H9 (cell line): ENCODE measurements at regions not wholly inside any gene's neighbourhood (a gene's known extent, or its start where the extent isn't known, plus 50 kb on each side); places are given as distances from the start of the nearest gene placed in this dataset.

Source experiments
- DNase-seq: peaks from one replicate; pipeline ENCODE4 v3.0.0-alpha.2; 2017
- H2AFZ ChIP-seq: one replicate; pipeline ENCODE4 v1.6.1; 2013; ENCODE audit warnings: mild to moderate bottlenecking, low read length, control low read depth, moderate library complexity
- H2AK5ac ChIP-seq: 2 replicates; pipeline ENCODE4 v1.6.1; 2013; ENCODE audit warnings: low read length, control low read depth, mixed read lengths; ENCODE audit not compliant: insufficient read length
- H2BK120ac ChIP-seq: one replicate; pipeline ENCODE4 v1.6.1; 2013; ENCODE audit warnings: low read depth, mild to moderate bottlenecking, low read length, control low read depth, inconsistent platforms; ENCODE audit not compliant: poor library complexity, severe bottlenecking
- H2BK12ac ChIP-seq: 2 replicates; pipeline ENCODE4 v1.6.1; 2013; ENCODE audit warnings: low read length, control low read depth, mixed read lengths, low read depth; ENCODE audit not compliant: insufficient read length
- H2BK15ac ChIP-seq: 2 replicates; pipeline ENCODE4 v1.6.1; 2013; ENCODE audit warnings: low read depth, low read length, control low read depth
- H2BK20ac ChIP-seq: one replicate; pipeline ENCODE4 v1.6.1; 2013; ENCODE audit warnings: low read depth, mild to moderate bottlenecking, low read length, control low read depth, inconsistent platforms; ENCODE audit not compliant: poor library complexity, severe bottlenecking
- H2BK5ac ChIP-seq: 2 replicates; pipeline ENCODE4 v1.6.1; 2013; ENCODE audit warnings: low read length, control low read depth, mixed read lengths; ENCODE audit not compliant: insufficient read length
- H3K14ac ChIP-seq: 2 replicates; pipeline ENCODE4 v1.6.1; 2013; ENCODE audit warnings: low read length, control low read depth; ENCODE audit not compliant: insufficient read depth
- H3K18ac ChIP-seq: 2 replicates; pipeline ENCODE4 v1.6.1; 2013; ENCODE audit warnings: low read depth, mild to moderate bottlenecking, mixed read lengths, low read length, control low read depth; ENCODE audit not compliant: insufficient read length
- H3K23ac ChIP-seq: 2 replicates; pipeline ENCODE4 v1.6.1; 2013; ENCODE audit warnings: low read length, control low read depth, mixed read lengths, low read depth; ENCODE audit not compliant: insufficient read length
- H3K23me2 ChIP-seq: 2 replicates; pipeline ENCODE4 v1.6.1; 2013; ENCODE audit warnings: low read depth, mild to moderate bottlenecking, mixed read lengths, low read length, control low read depth; ENCODE audit not compliant: insufficient read length, poor library complexity, severe bottlenecking
- H3K27ac ChIP-seq: 2 replicates; pipeline ENCODE4 v1.5.1; 2013; ENCODE audit warnings: low read length, control low read depth, mixed read lengths, low read depth; ENCODE audit not compliant: insufficient read length
- H3K27me3 ChIP-seq: 2 replicates; pipeline ENCODE4 v1.6.1; 2013; ENCODE audit warnings: low read length, control low read depth, inconsistent platforms; ENCODE audit not compliant: insufficient read depth
- H3K4ac ChIP-seq: 2 replicates; pipeline ENCODE4 v1.6.1; 2013; ENCODE audit warnings: low read depth, mild to moderate bottlenecking, control low read depth, inconsistent platforms, low read length, moderate library complexity
- H3K4me1 ChIP-seq: 2 replicates; pipeline ENCODE4 v1.6.1; 2013; ENCODE audit warnings: low read length, control low read depth, inconsistent platforms; ENCODE audit not compliant: insufficient read depth
- H3K4me2 ChIP-seq: 2 replicates; pipeline ENCODE4 v1.6.1; 2013; ENCODE audit warnings: low read length, control low read depth, mixed read lengths; ENCODE audit not compliant: insufficient read length, insufficient read depth
- H3K56ac ChIP-seq: 2 replicates; pipeline ENCODE4 v1.6.1; 2013; ENCODE audit warnings: low read depth, mild to moderate bottlenecking, mixed read lengths, low read length, control low read depth; ENCODE audit not compliant: insufficient read length
- H3K79me1 ChIP-seq: 2 replicates; pipeline ENCODE4 v1.6.1; 2013; ENCODE audit warnings: low read depth, mild to moderate bottlenecking, moderate library complexity, low read length, control low read depth, inconsistent platforms; ENCODE audit not compliant: insufficient read depth, poor library complexity, severe bottlenecking
- H3K79me2 ChIP-seq: 2 replicates; pipeline ENCODE4 v1.6.1; 2013; ENCODE audit warnings: low read length, control low read depth, inconsistent platforms; ENCODE audit not compliant: insufficient read depth
- H3K9ac ChIP-seq: 2 replicates; pipeline ENCODE4 v1.6.1; 2013; ENCODE audit warnings: low read length, control low read depth, mixed read lengths; ENCODE audit not compliant: insufficient read length; ENCODE audit errors: extremely low read depth
- H3K9me3 ChIP-seq: one replicate; pipeline ENCODE4 v1.6.1; 2013; ENCODE audit warnings: low read depth, low read length, inconsistent platforms; ENCODE audit not compliant: control insufficient read depth
- H3T11ph ChIP-seq: one replicate; pipeline ENCODE4 v1.6.1; 2013; ENCODE audit warnings: mild to moderate bottlenecking, low read length, control low read depth, inconsistent platforms
- H4K20me1 ChIP-seq: one replicate; pipeline ENCODE4 v1.6.1; 2013; ENCODE audit not compliant: control insufficient read depth, insufficient read length, insufficient read depth
- H4K5ac ChIP-seq: 2 replicates; pipeline ENCODE4 v1.6.1; 2013; ENCODE audit warnings: low read depth, mild to moderate bottlenecking, mixed read lengths, low read length, control low read depth; ENCODE audit not compliant: insufficient read length
- H4K8ac ChIP-seq: replicated peaks from 2 replicates; pipeline ENCODE4 v1.6.1; 2013; ENCODE audit warnings: low read length, control low read depth, mixed read lengths, low read depth; ENCODE audit not compliant: insufficient read length
- H4K91ac ChIP-seq: 2 replicates; pipeline ENCODE4 v1.6.1; 2013; ENCODE audit warnings: low read depth, mild to moderate bottlenecking, moderate library complexity, mixed read lengths, low read length, control low read depth; ENCODE audit not compliant: insufficient read length
- H3K27ac Mint-ChIP-seq, 3 experiments: 2 replicates in 2 of 3; 3 replicates in 1 of 3; pipeline ENCODE4 v1.8.0; 2020 to 2021; ENCODE audit warnings: mixed read lengths in 3 of 3, mild to moderate bottlenecking in 1 of 3, moderate library complexity in 1 of 3
- H3K27me3 Mint-ChIP-seq: 2 replicates; pipeline ENCODE4 v1.8.0; 2021; ENCODE audit warnings: low read depth, mild to moderate bottlenecking, moderate library complexity, mixed read lengths
- H3K36me3 Mint-ChIP-seq, 3 experiments: 2 replicates in 2 of 3; 3 replicates in 1 of 3; pipeline ENCODE4 v1.8.0; 2020 to 2021; ENCODE audit warnings: low read depth in 3 of 3, mixed read lengths in 3 of 3; ENCODE audit not compliant: insufficient read depth in 1 of 3
- H3K4me1 Mint-ChIP-seq, 2 experiments: 2 replicates each; pipeline ENCODE4 v1.8.0; 2020; ENCODE audit warnings: mixed read lengths in 2 of 2
- H3K4me3 Mint-ChIP-seq, 2 experiments: 2 replicates in 1 of 2; 3 replicates in 1 of 2; pipeline ENCODE4 v1.8.0; 2020 to 2021; ENCODE audit warnings: mild to moderate bottlenecking in 2 of 2, mixed read lengths in 2 of 2, moderate library complexity in 1 of 2
- H3K9me3 Mint-ChIP-seq, 2 experiments: 2 replicates in 1 of 2; 3 replicates in 1 of 2; pipeline ENCODE4 v1.8.0; 2020; ENCODE audit warnings: mild to moderate bottlenecking in 2 of 2, mixed read lengths in 2 of 2, moderate library complexity in 1 of 2
- WGBS: extraction: QIAGEN DNeasy Blood & Tissue Kit; methylation state at CpG from one replicate; pipeline ENCODE4 v1.1.7; 2013; ENCODE audit warnings: missing lambda C conversion rate, low lambda C conversion rate, mixed read lengths; ENCODE audit not compliant: insufficient read length; ENCODE audit errors: extremely low coverage; 5-methylcytosine and 5-hydroxymethylcytosine counted together
- TF ChIP-seq, protein P1 (sequence below): fragments of 200-600 bp; sonication (generic); conservative IDR thresholded peaks from 3 replicates; pipeline ENCODE4 v1.8.0; 2021; ENCODE audit warnings: antibody characterized with exemption, mild to moderate bottlenecking

DNA sequence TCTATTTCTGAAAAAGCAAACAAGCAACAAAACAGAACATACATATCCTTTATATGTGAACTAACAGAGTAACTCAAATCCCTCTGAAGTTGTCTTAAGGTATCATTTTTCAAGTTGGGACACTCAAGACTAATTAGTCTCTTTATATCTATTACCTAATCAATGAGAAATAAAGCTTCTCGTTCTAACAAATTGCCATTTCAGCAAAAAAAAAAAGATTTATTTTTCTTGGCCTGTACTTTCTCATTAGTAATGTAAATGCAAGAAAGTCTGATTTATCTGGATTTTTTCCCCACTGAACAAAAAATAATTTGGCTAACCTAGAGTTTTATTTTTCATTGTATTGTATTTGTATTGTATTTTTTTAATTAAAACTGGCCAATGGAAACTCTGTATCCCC is 176.1 kb upstream of the NOL4 start:
- no peak overlapping the region for H3T11ph ChIP-seq
- no peak overlapping the region for H2BK5ac ChIP-seq
- H2BK12ac ChIP-seq, result no peak overlapping the region
- H4K91ac ChIP-seq, result no peak overlapping the region
- no peak overlapping the region for H2AFZ ChIP-seq
- H3K4me1 ChIP-seq, result no peaks in the 10 kb centered on the region
- Mint-ChIP-seq H3K9me3 (no peaks in the 10 kb centered on the region), H3K4me3 (no peak overlapping the region), H3K27me3 (no peaks in the 10 kb centered on the region), H3K36me3 (no peaks in the 10 kb centered on the region), H3K4me1 (no peaks in the 10 kb centered on the region), H3K27ac (no peak overlapping the region)
- H3K9me3 ChIP-seq, result no peaks in the 10 kb centered on the region
- H3K18ac ChIP-seq, result no peak overlapping the region
- WGBS, result no CpG with 5 or more reads among the region's 1 CpG
- H3K79me1 ChIP-seq, result no peaks in the 10 kb centered on the region
- no peak overlapping the region for H2AK5ac ChIP-seq
- no peak overlapping the region for H3K4ac ChIP-seq
- no peak overlapping the region for H3K9ac ChIP-seq
- no peak overlapping the region for H2BK15ac ChIP-seq
- H3K27ac ChIP-seq, result no peak overlapping the region
- H3K79me2 ChIP-seq, result no peaks in the 10 kb centered on the region
- no peaks in the 10 kb centered on the region for H3K27me3 ChIP-seq
- H3K14ac ChIP-seq, result no peak overlapping the region
- no peak overlapping the region for H4K5ac ChIP-seq
- no peak overlapping the region for H4K8ac ChIP-seq
- TF ChIP-seq, protein P1, sequence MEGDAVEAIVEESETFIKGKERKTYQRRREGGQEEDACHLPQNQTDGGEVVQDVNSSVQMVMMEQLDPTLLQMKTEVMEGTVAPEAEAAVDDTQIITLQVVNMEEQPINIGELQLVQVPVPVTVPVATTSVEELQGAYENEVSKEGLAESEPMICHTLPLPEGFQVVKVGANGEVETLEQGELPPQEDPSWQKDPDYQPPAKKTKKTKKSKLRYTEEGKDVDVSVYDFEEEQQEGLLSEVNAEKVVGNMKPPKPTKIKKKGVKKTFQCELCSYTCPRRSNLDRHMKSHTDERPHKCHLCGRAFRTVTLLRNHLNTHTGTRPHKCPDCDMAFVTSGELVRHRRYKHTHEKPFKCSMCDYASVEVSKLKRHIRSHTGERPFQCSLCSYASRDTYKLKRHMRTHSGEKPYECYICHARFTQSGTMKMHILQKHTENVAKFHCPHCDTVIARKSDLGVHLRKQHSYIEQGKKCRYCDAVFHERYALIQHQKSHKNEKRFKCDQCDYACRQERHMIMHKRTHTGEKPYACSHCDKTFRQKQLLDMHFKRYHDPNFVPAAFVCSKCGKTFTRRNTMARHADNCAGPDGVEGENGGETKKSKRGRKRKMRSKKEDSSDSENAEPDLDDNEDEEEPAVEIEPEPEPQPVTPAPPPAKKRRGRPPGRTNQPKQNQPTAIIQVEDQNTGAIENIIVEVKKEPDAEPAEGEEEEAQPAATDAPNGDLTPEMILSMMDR, result no peak
- H2BK120ac ChIP-seq, result no peak overlapping the region
- H3K56ac ChIP-seq, result no peak overlapping the region
- DNase-seq, result no peak
- no peaks in the 10 kb centered on the region for H4K20me1 ChIP-seq
- no peak overlapping the region for H3K23ac ChIP-seq
- no peaks in the 10 kb centered on the region for H3K23me2 ChIP-seq
- no peak overlapping the region for H3K4me2 ChIP-seq
- H2BK20ac ChIP-seq, result no peak overlapping the region
